Common myeloid progenitor, CD34-positive (primary cell): ENCODE measurements at regions not wholly inside any gene's neighbourhood (a gene's known extent, or its start where the extent isn't known, plus 50 kb on each side); places are given as distances from the start of the nearest gene placed in this dataset.
A peak's percentile ranks its signal among the peaks of the same experiment; 100 is the strongest.

ENCODE experiments used
- CTCF ChIA-PET: fragments of 350-600 bp; sonication (Branson Sonifier 250); formaldehyde crosslinking; loops from one replicate; lab custom pipeline; 2021; ENCODE audit warnings: antibody characterized with exemption; lab: Charles Lee
- POLR2A ChIA-PET: fragments of 350-600 bp; sonication (Branson Sonifier 250); formaldehyde crosslinking; loops from one replicate; lab custom pipeline; 2021; ENCODE audit warnings: antibody characterized with exemption; lab: Charles Lee
- DNase-seq, 3 donors: peaks; one replicate each; pipeline versions ENCODE4 v3.0.0 to v3.0.0-alpha.2; 2013
- H3K27ac ChIP-seq, 2 experiments: 1 replicate in 1 of 2; 2 replicates in 1 of 2; pipeline ENCODE4 v1.7.0; 2013; ENCODE audit warnings: inconsistent platforms in 2 of 2, low read length in 2 of 2, mild to moderate bottlenecking in 2 of 2, low read depth in 1 of 2, moderate library complexity in 1 of 2; ENCODE audit not compliant: severe bottlenecking in 2 of 2, insufficient read depth in 1 of 2, poor library complexity in 1 of 2
- H3K27me3 ChIP-seq, 5 experiments: replicated peaks in 2 of 5; 1 replicate in 3 of 5; 2 replicates in 2 of 5; pipeline versions ENCODE4 v1.6.1 to v1.7.0; 2013; ENCODE audit warnings: low read length in 4 of 5, mild to moderate bottlenecking in 2 of 5, moderate library complexity in 2 of 5, inconsistent platforms in 1 of 5; ENCODE audit not compliant: insufficient read depth in 5 of 5, control insufficient read depth in 4 of 5
- H3K36me3 ChIP-seq, 4 experiments: 1 replicate in 2 of 4; 2 replicates in 2 of 4; pipeline versions ENCODE4 v1.6.1 to v1.7.0; 2013; ENCODE audit warnings: low read length in 3 of 4, control low read depth in 1 of 4, mild to moderate bottlenecking in 1 of 4; ENCODE audit not compliant: control insufficient read depth in 4 of 4, insufficient read depth in 4 of 4
- H3K4me1 ChIP-seq, 4 experiments: 1 replicate in 3 of 4; 2 replicates in 1 of 4; pipeline versions ENCODE4 v1.6.1 to v1.7.1; 2013; ENCODE audit warnings: low read length in 3 of 4, mild to moderate bottlenecking in 3 of 4, control low read depth in 1 of 4, inconsistent platforms in 1 of 4, moderate library complexity in 1 of 4; ENCODE audit not compliant: control insufficient read depth in 4 of 4, insufficient read depth in 4 of 4; ENCODE audit errors: control extremely low read depth in 1 of 4
- H3K4me3 ChIP-seq, 7 experiments: 1 replicate in 4 of 7; 2 replicates in 3 of 7; pipeline versions ENCODE4 v1.5.1 to v1.7.0; 2013; ENCODE audit warnings: mild to moderate bottlenecking in 7 of 7, low read length in 6 of 7, moderate library complexity in 6 of 7, inconsistent platforms in 2 of 7, low read depth in 2 of 7, control low read depth in 1 of 7; ENCODE audit not compliant: insufficient read depth in 4 of 7, control insufficient read depth in 1 of 7; ENCODE audit errors: extremely low read depth in 1 of 7
- H3K9me3 ChIP-seq, 5 experiments: 1 replicate in 4 of 5; 2 replicates in 1 of 5; pipeline versions ENCODE4 v1.6.1 to v1.7.1; 2013; ENCODE audit warnings: low read length in 4 of 5, mild to moderate bottlenecking in 2 of 5, inconsistent platforms in 1 of 5, low read depth in 1 of 5, moderate library complexity in 1 of 5; ENCODE audit not compliant: control insufficient read depth in 4 of 5, insufficient read depth in 2 of 5; ENCODE audit errors: control extremely low read depth in 1 of 5
- whole genome bisulfite sequencing: methylation state at CpG from one replicate; pipeline ENCODE4 v1.1.5; 2013; ENCODE audit not compliant: insufficient coverage; 5-methylcytosine and 5-hydroxymethylcytosine counted together

GRCh38 chr9:80622508-80622907 lies 1050.7 kb downstream of the TLE4 start:
- ChIA-PET POLR2A (no interaction called here), CTCF (no interaction called here)
- Histone ChIP-seq H3K27ac (no peak overlapping the region), H3K4me1 (no peaks in the 10 kb centered on the region), H3K4me3 (no peak overlapping the region), H3K27me3 (no peaks in the 10 kb centered on the region), H3K9me3 (no peaks in the 10 kb centered on the region), H3K36me3 (no peaks in the 10 kb centered on the region)
- no peak for DNase-seq
- WGBS: no CpG with 5 or more reads among the region's 1 CpG

- CTCF ChIA-PET: no interaction called here
- H3K27me3 ChIP-seq: no peaks in the 10 kb centered on the region
- 100% methylated on average over 3 of the region's 3 CpGs for WGBS
Observed at GRCh38 chr9:80619356-80619755, 1047.6 kb downstream of the TLE4 start.

GRCh38 chr9:80615964-80616363 lies 1044.2 kb downstream of the TLE4 start:
- Histone ChIP-seq H3K36me3 (no peaks in the 10 kb centered on the region), H3K4me3 (no peak overlapping the region), H3K9me3 (no peaks in the 10 kb centered on the region), H3K27ac (no peak overlapping the region), H3K27me3 (no peaks in the 10 kb centered on the region), H3K4me1 (no peaks in the 10 kb centered on the region)
- DNase-seq: no peak
- 100% methylated on average over 4 of the region's 4 CpGs for WGBS
- POLR2A ChIA-PET: no interaction called here
- CTCF ChIA-PET: interaction anchor here (0.6 kb wide), 1 partner anchor 81 kb away, joined by 3 read pairs; no protein-coding TSS in a partner anchor

More at GRCh38 chr9:80619356-80619755, 1047.6 kb downstream of the TLE4 start:
- DNase-seq: no peak
- Histone ChIP-seq H3K36me3 (no peaks in the 10 kb centered on the region), H3K4me3 (no peak overlapping the region), H3K27ac (no peak overlapping the region), H3K9me3 (no peaks in the 10 kb centered on the region), H3K4me1 (no peaks in the 10 kb centered on the region)
- POLR2A ChIA-PET: no interaction called here

- Histone ChIP-seq H3K9me3 (no peaks in the 10 kb centered on the region), H3K27ac (no peak overlapping the region), H3K4me3 (no peak overlapping the region), H3K4me1 (no peaks in the 10 kb centered on the region), H3K27me3 (no peaks in the 10 kb centered on the region), H3K36me3 (no peaks in the 10 kb centered on the region)
- ChIA-PET POLR2A (no interaction called here), CTCF (no interaction called here)
- WGBS: 100% methylated on average over 2 of the region's 3 CpGs
- no peak for DNase-seq
Observed at GRCh38 chr9:80605793-80606192, 1034.0 kb downstream of the TLE4 start.

- POLR2A ChIA-PET: no interaction called here
- Histone ChIP-seq H3K4me3 (no peak overlapping the region), H3K27me3 (no peaks in the 10 kb centered on the region), H3K36me3 (no peaks in the 10 kb centered on the region), H3K9me3 (no peaks in the 10 kb centered on the region), H3K4me1 (no peaks in the 10 kb centered on the region), H3K27ac (no peak overlapping the region)
- peak in 2 of 3 donors; percentile 1 to 5 for DNase-seq
- WGBS: no CpG with 5 or more reads among the region's 2 CpGs
- CTCF ChIA-PET: interaction anchor here (1.2 kb wide), 1 partner anchor 85 kb away, joined by 3 read pairs; no protein-coding TSS in a partner anchor
Observed at GRCh38 chr9:80605129-80605528, 1033.4 kb downstream of the TLE4 start.

- 89% methylated on average over 5 of the region's 5 CpGs for WGBS
Observed at GRCh38 chr9:80602291-80602690, 1030.5 kb downstream of the TLE4 start.

GRCh38 chr9:80596579-80596978 lies 1024.8 kb downstream of the TLE4 start:
- Histone ChIP-seq H3K4me3 (no peak overlapping the region), H3K9me3 (no peaks in the 10 kb centered on the region), H3K4me1 (no peaks in the 10 kb centered on the region), H3K36me3 (no peaks in the 10 kb centered on the region), H3K27ac (no peak overlapping the region), H3K27me3 (no peaks in the 10 kb centered on the region)
- no peak for DNase-seq
- ChIA-PET CTCF (no interaction called here), POLR2A (no interaction called here)

More at GRCh38 chr9:80602291-80602690, 1030.5 kb downstream of the TLE4 start:
- CTCF ChIA-PET: no interaction called here
- no peaks in the 10 kb centered on the region for H3K9me3 ChIP-seq
- no peak for DNase-seq
- H3K4me3 ChIP-seq: no peak overlapping the region
- no peak overlapping the region for H3K27ac ChIP-seq
- no peaks in the 10 kb centered on the region for H3K4me1 ChIP-seq
- POLR2A ChIA-PET: no interaction called here
- no peaks in the 10 kb centered on the region for H3K27me3 ChIP-seq
- H3K36me3 ChIP-seq: no peaks in the 10 kb centered on the region
